Neural progenitor cell (in vitro differentiated cells): ENCODE measurements at regions not wholly inside any gene's neighbourhood (a gene's known extent, or its start where the extent isn't known, plus 50 kb on each side); places are given as distances from the start of the nearest gene placed in this dataset.

Source experiments
- DNase-seq: peaks from one replicate; pipeline ENCODE4 v3.0.0-alpha.2; 2016; ENCODE audit warnings: low spot score
- H2AFZ ChIP-seq: fragments of 200-600 bp; sonication (generic); replicated peaks from 2 replicates; pipeline ENCODE4 v1.6.1; 2016; ENCODE audit warnings: antibody characterized with exemption
- H3F3A ChIP-seq: fragments of 200-600 bp; sonication (generic); 2 replicates; pipeline ENCODE4 v1.6.1; 2016; ENCODE audit warnings: antibody characterized with exemption, low read depth
- H3K27ac ChIP-seq: fragments of 200-600 bp; sonication (generic); 2 replicates; pipeline ENCODE4 v1.5.1; 2016; ENCODE audit warnings: mild to moderate bottlenecking
- H3K27me3 ChIP-seq: fragments of 200-600 bp; sonication (generic); 2 replicates; pipeline ENCODE4 v1.6.1; 2016; ENCODE audit warnings: mild to moderate bottlenecking, moderate library complexity
- H3K36me3 ChIP-seq: fragments of 200-600 bp; sonication (generic); 2 replicates; pipeline ENCODE4 v1.5.1; 2016
- H3K4me1 ChIP-seq: fragments of 200-600 bp; sonication (generic); 2 replicates; pipeline ENCODE4 v1.6.1; 2016; ENCODE audit warnings: mixed run types
- H3K4me2 ChIP-seq: fragments of 200-600 bp; sonication (generic); 2 replicates; pipeline ENCODE4 v1.6.1; 2016
- H3K4me3 ChIP-seq: fragments of 200-600 bp; sonication (generic); 2 replicates; pipeline ENCODE4 v1.5.1; 2016
- H3K79me2 ChIP-seq: fragments of 200-600 bp; sonication (generic); 2 replicates; pipeline ENCODE4 v1.6.1; 2016; ENCODE audit warnings: low read depth
- H3K9ac ChIP-seq: fragments of 200-600 bp; sonication (generic); 2 replicates; pipeline ENCODE4 v1.6.1; 2016
- H3K9me3 ChIP-seq: fragments of 200-600 bp; sonication (generic); 2 replicates; pipeline ENCODE4 v1.5.1; 2016; ENCODE audit warnings: low read depth
- H4K20me1 ChIP-seq: fragments of 200-600 bp; sonication (generic); 2 replicates; pipeline ENCODE4 v1.6.1; 2016; ENCODE audit warnings: low read depth
- H3K27ac Mint-ChIP-seq: 3 replicates; pipeline ENCODE4 v1.8.0; 2021; ENCODE audit warnings: mixed read lengths
- H3K27me3 Mint-ChIP-seq: 2 replicates; pipeline ENCODE4 v1.8.0; 2022; ENCODE audit warnings: low read depth, mild to moderate bottlenecking, inconsistent platforms, moderate library complexity, mixed read lengths; ENCODE audit not compliant: insufficient read depth
- H3K36me3 Mint-ChIP-seq: 3 replicates; pipeline ENCODE4 v1.8.0; 2021; ENCODE audit warnings: mixed read lengths
- H3K4me1 Mint-ChIP-seq: 3 replicates; pipeline ENCODE4 v1.8.0; 2021; ENCODE audit warnings: mixed read lengths
- H3K4me3 Mint-ChIP-seq: 3 replicates; pipeline ENCODE4 v1.8.0; 2021; ENCODE audit warnings: mild to moderate bottlenecking, moderate library complexity, mixed read lengths
- H3K9me3 Mint-ChIP-seq: 3 replicates; pipeline ENCODE4 v1.8.0; 2020; ENCODE audit warnings: mixed read lengths
- CTCF ChIP-seq: fragments of 200-600 bp; sonication (generic); IDR thresholded peaks from 2 replicates; pipeline ENCODE4 v1.5.1; 2017; ENCODE audit warnings: antibody characterized with exemption, mild to moderate bottlenecking
- EZH2 ChIP-seq: fragments of 200-600 bp; sonication (generic); IDR thresholded peaks from 2 replicates; pipeline ENCODE4 v1.6.1; 2017; ENCODE audit warnings: antibody characterized with exemption, mild to moderate bottlenecking, moderate library complexity
- EZH2phosphoT487 ChIP-seq: fragments of 200-600 bp; sonication (generic); IDR thresholded peaks from 2 replicates; pipeline ENCODE4 v1.6.1; 2017; ENCODE audit warnings: antibody characterized with exemption

GRCh38 chr15:95449230-95449628 is 881.3 kb upstream of the NR2F2 start:
- Histone ChIP-seq H3K27ac (no peak overlapping the region), H3K9me3 (no peaks in the 10 kb centered on the region), H3K4me2 (no peak overlapping the region), H3F3A (no peaks in the 10 kb centered on the region), H3K4me3 (no peak overlapping the region), H3K79me2 (no peaks in the 10 kb centered on the region), H3K9ac (no peak overlapping the region), H2AFZ (no peak overlapping the region), H3K36me3 (no peaks in the 10 kb centered on the region), H4K20me1 (no peaks in the 10 kb centered on the region), H3K4me1 (peaks cover 5% of the 10 kb centered on the region), H3K27me3 (no peaks in the 10 kb centered on the region)
- no peak for DNase-seq
- H3K9me3 Mint-ChIP-seq = no peaks in the 10 kb centered on the region
- H3K4me3 Mint-ChIP-seq = no peak overlapping the region
- H3K27ac Mint-ChIP-seq = no peak overlapping the region
- H3K4me1 Mint-ChIP-seq = peaks cover 10% of the 10 kb centered on the region
- H3K27me3 Mint-ChIP-seq = no peaks in the 10 kb centered on the region
- TF ChIP-seq CTCF (no peak), EZH2 (no peak), EZH2phosphoT487 (no peak)
- no peaks in the 10 kb centered on the region for H3K36me3 Mint-ChIP-seq

- Histone ChIP-seq H3K79me2 (no peaks in the 10 kb centered on the region), H3K9me3 (no peaks in the 10 kb centered on the region), H3K9ac (no peak overlapping the region), H3K4me3 (no peak overlapping the region), H4K20me1 (no peaks in the 10 kb centered on the region), H2AFZ (no peak overlapping the region), H3K4me1 (peaks cover 5% of the 10 kb centered on the region), H3F3A (no peaks in the 10 kb centered on the region), H3K27ac (no peak overlapping the region), H3K27me3 (no peaks in the 10 kb centered on the region), H3K36me3 (no peaks in the 10 kb centered on the region), H3K4me2 (no peak overlapping the region)
- H3K27me3 Mint-ChIP-seq = no peaks in the 10 kb centered on the region
- H3K9me3 Mint-ChIP-seq = no peaks in the 10 kb centered on the region
- H3K36me3 Mint-ChIP-seq = no peaks in the 10 kb centered on the region
- no peak overlapping the region for H3K27ac Mint-ChIP-seq
- no peak overlapping the region for H3K4me3 Mint-ChIP-seq
- no peak for DNase-seq
- peaks cover 10% of the 10 kb centered on the region for H3K4me1 Mint-ChIP-seq
- TF ChIP-seq CTCF = no peak
- TF ChIP-seq EZH2 = no peak
- no peak for TF ChIP-seq EZH2phosphoT487
These were observed 880.1 kb upstream of the NR2F2 start for GRCh38 chr15:95450413-95450812.

DNA sequence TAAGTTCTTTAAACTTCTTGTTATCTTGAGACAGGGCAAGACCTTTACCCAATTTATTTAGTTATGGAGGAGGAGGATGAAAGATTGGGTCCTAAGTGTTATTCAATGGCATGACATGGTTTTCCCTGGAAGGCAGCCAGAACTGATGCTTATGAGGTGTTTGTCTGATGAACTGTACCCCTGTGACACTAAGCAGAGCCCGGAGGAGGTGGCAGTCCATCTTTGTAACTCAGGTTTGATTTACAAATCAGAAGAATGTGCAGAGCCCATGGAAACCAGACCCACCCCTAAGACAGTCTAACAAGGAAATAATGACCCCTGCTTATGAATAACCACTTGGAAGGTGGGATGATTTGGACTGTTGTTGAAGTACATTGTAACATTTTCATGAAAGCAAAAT is 878.6 kb upstream of the NR2F2 start:
- no peak overlapping the region for H3K27ac ChIP-seq
- peak overlapping the region; percentile 15 for H2AFZ ChIP-seq
- no peak for TF ChIP-seq EZH2
- TF ChIP-seq CTCF = no peak
- TF ChIP-seq EZH2phosphoT487 = no peak
- H3K27me3 Mint-ChIP-seq = no peaks in the 10 kb centered on the region
- no peaks in the 10 kb centered on the region for H3K9me3 Mint-ChIP-seq
- no peaks in the 10 kb centered on the region for H3K36me3 Mint-ChIP-seq
- H3K27ac Mint-ChIP-seq = no peak overlapping the region
- H3K4me1 ChIP-seq = peaks cover 15% of the 10 kb centered on the region
- peaks cover 13% of the 10 kb centered on the region for H3K4me1 Mint-ChIP-seq
- no peak for DNase-seq
- H3K9me3 ChIP-seq = no peaks in the 10 kb centered on the region
- no peaks in the 10 kb centered on the region for H3K36me3 ChIP-seq
- no peak overlapping the region for H3K9ac ChIP-seq
- H3K4me3 ChIP-seq = no peak overlapping the region
- H4K20me1 ChIP-seq = no peaks in the 10 kb centered on the region
- H3K4me3 Mint-ChIP-seq = no peak overlapping the region
- H3K79me2 ChIP-seq = no peaks in the 10 kb centered on the region
- no peak overlapping the region for H3K4me2 ChIP-seq
- H3F3A ChIP-seq = no peaks in the 10 kb centered on the region
- no peaks in the 10 kb centered on the region for H3K27me3 ChIP-seq
